T47D (cell line): ENCODE measurements at regions not wholly inside any gene's neighbourhood (a gene's known extent, or its start where the extent isn't known, plus 50 kb on each side); places are given as distances from the start of the nearest gene placed in this dataset.
A peak's percentile ranks its signal among the peaks of the same experiment; 100 is the strongest.

Experiments
- DNase-seq, 2 experiments: peaks; one replicate each; pipeline versions ENCODE4 v3.0.0 to v3.0.0-alpha.2; 2011 to 2012; ENCODE audit warnings: low read depth in 1 of 2, low spot score in 1 of 2
- JUND ChIP-seq: IDR thresholded peaks from 2 replicates; pipeline ENCODE4 v1.6.1; 2012; ENCODE audit warnings: low read depth
- in situ Hi-C: cut with HindIII; loops from 2 replicates; pipeline ENCODE4 v1.10.0; 2016; ENCODE audit warnings: low sequenced_read_pairs, low pct_unique_long_range_greater_than_20kb

DNA sequence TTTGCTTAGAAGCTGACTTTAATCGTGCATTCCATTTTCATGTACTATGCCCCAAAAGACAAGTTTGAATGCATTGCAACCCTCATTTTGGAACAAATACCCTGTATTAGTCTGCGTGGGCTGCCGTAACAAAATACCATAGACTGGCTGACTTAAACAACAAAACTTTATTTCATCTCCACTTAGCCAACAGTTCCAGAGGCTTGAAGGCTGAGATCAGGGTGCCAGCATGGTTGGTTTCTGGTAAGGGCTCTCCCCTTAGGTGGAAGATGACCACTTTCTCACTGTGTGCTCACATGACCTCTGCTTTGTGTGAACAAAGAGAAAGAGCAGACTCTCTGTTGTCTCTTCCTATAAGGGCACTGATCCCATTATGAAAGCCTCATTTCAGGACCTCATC, 431.7 kb upstream of the MAP3K7 start:
- no peak for TF ChIP-seq JUND
- DNase-seq, result no peak
- in situ Hi-C loops, result no loop called here

DNA sequence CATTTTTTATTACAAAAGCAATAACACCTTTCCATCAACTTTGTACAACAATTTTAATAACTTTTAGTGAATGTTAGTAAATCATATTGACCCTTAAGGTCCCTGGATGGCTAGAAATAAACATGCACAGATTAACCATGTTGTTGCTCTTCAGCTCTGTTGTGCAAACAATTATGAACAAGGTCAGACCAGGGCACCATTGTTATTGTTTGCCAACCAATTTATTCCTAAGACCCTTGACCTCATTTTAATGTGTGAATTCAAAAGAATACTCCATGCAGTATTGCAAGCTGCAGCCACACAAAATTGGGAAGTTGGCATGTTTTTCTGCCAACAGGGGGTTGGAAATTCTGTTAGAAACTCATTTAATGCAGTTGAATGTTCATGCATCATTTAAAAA, 426.6 kb upstream of the MAP3K7 start:
- in situ Hi-C loops, result no loop called here
- DNase-seq, result no peak
- no peak for TF ChIP-seq JUND

- no peak for DNase-seq
- in situ Hi-C loops, result no loop called here
- no peak for TF ChIP-seq JUND
Measured at GRCh38 chr6:90997076-90997475, 410.2 kb upstream of the MAP3K7 start.

DNA sequence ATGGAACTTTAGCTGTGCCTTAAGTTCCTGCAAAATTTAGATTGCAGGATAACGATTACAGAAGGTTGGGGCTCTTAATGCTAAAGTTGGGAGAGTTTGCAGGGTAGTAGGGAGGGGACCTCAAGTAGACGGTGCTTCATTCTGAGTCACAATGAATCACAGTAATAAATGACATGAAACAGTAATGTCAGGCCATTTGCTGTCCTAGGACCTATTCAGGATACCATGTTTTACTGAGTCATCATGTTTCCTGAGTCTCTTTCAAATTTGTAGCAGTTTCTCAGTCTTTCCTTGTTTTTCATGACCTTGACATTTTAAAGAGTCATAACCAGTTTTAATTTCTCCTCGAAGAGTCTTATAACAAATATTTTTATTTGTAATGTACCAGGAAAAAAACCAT, 406.9 kb upstream of the MAP3K7 start:
- no peak for DNase-seq
- in situ Hi-C loops, result no loop called here

GRCh38 chr6:90989763-90990162, 402.9 kb upstream of the MAP3K7 start:
- in situ Hi-C loops, result no loop called here
- no peak for DNase-seq
- TF ChIP-seq JUND, result no peak

More for the DNA sequence above, 406.9 kb upstream of the MAP3K7 start:
- TF ChIP-seq JUND, result no peak

DNA sequence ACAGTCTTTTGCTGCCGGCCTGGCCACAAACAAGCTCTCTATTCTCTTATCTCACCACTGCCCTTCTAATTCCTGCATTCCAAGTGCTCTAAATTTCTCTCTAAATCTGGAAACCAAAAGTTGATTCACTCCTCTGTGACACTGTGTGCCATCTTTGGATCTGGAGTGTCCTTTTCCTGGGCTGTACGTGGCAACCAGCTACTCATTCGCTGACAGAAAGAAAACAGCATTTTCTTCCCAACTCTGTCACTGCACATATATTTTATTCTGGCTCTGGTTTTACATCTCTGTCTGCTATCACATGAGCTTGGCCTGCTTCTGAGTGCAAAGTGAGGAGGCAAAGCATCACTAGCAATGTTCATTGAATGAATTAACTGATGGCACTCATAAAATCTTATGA, 397.2 kb upstream of the MAP3K7 start:
- no peak for TF ChIP-seq JUND
- DNase-seq, result no peak
- in situ Hi-C loops, result no loop called here

GRCh38 chr6:90983462-90983861, 396.6 kb upstream of the MAP3K7 start:
- DNase-seq, result no peak
- in situ Hi-C loops, result no loop called here
- no peak for TF ChIP-seq JUND

- in situ Hi-C loops, result no loop called here
- no peak for DNase-seq
- TF ChIP-seq JUND, result no peak
Measured at GRCh38 chr6:90982581-90982980, 395.7 kb upstream of the MAP3K7 start.

DNA sequence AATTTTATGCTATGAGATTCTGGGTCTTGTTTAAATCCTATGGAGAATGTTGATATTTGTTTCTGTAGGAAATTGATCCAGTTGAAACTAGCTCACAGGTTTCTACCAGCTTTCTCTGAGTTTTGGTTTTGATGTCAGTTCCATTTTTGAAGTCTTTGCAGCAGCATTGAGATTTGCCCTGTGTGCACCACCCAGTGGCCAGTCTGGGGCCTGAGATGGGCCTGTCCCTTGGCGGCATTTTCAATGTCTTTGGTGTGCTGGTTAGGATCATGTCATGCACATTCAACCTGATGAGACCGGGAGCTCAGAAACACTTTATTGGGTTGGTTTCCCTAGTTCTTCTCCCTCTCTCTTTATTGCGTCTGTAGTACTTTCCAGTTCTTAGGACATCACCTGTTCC, 395.2 kb upstream of the MAP3K7 start:
- peak in 1 of 2 experiments; percentile 15 for DNase-seq
- TF ChIP-seq JUND, result no peak
- in situ Hi-C loops, result no loop called here

GRCh38 chr6:90978046-90978445, 391.2 kb upstream of the MAP3K7 start:
- in situ Hi-C loops, result no loop called here
- no peak for TF ChIP-seq JUND
- DNase-seq, result no peak

DNA sequence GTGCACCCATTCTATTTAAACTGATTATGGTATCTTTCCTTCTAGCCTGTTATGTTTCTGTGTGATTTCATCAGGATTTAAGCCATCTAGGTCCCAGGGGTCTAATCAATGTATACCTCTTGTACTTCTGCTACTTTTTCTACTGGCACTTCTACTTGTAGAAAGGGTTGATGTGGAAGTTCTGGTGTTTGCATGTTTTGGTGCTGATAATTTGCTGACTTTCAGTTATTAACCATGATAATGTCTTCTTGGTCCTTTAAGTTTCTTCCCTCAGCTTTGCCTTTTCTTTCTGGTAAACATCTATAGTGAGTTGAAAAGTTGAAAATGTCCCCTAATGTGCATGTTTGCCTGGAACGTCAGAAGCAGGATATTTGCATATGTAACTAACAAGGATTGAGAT, 390.6 kb upstream of the MAP3K7 start:
- in situ Hi-C loops, result no loop called here
- no peak for DNase-seq
- TF ChIP-seq JUND, result no peak

DNA sequence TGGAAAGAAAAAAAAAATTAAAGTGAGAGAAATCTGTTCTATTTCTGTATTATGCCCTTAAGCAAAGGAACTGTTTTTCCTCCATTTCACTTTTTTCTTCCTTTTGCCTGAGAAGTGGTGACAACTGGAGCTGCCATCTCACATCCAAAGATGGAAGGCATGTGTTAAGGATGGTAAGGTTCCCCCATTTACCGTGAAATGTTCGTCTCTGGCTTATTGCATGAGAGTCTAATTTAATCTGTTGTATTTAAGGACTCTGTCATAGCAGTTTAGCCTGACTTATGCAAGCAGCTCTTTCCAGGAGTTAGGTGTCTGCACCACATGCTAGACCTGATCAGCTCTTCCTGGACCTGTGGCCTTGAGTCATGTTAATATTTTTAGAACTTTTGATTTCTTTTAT, 389.5 kb upstream of the MAP3K7 start:
- DNase-seq, result no peak
- no peak for TF ChIP-seq JUND
- in situ Hi-C loops, result no loop called here

GRCh38 chr6:90975741-90976140, 388.9 kb upstream of the MAP3K7 start:
- in situ Hi-C loops, result no loop called here
- no peak for TF ChIP-seq JUND
- DNase-seq, result no peak

- in situ Hi-C loops, result no loop called here
- no peak for DNase-seq
- TF ChIP-seq JUND, result no peak
Measured at GRCh38 chr6:90973188-90973587, 386.3 kb upstream of the MAP3K7 start.
